NAMALWA (cell line): ENCODE measurements at regions not wholly inside any gene's neighbourhood (a gene's known extent, or its start where the extent isn't known, plus 50 kb on each side); places are given as distances from the start of the nearest gene placed in this dataset.
"Not testable (repeated sequence)": the region's sequence is repeated elsewhere in the genome, so short reads cannot be mapped to it uniquely, and the experiment has no call there.

ENCODE experiments used
- DNase-seq: peaks from one replicate; pipeline ENCODE4 v3.0.0-alpha.2; 2015; ENCODE audit warnings: low spot score

- no peak for DNase-seq
These were observed 107.0 kb upstream of the BMP2 start for GRCh38 chr20:6660441-6660840.

GRCh38 chr20:6658909-6659308 is 108.6 kb upstream of the BMP2 start:
- not testable (repeated sequence) for DNase-seq

DNA sequence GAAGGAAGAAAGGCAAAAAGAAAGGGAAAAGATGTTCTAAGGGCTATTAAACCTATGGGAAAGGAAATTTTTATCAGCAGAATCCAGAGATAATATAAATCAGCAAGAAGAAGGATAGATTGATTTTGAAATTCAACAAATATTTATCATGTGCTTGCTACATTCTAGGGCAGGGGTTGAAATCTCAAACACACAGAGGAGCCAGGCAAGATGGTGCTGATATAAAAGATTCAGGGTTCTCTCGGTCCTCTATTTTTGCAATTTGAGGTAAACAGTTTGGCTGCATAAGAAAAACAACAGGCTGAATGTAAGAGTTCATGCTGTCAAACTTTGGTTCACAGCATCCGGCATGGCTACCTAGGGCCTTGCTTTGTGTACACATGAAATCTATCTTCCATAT is 109.6 kb upstream of the BMP2 start:
- no peak for DNase-seq

DNA sequence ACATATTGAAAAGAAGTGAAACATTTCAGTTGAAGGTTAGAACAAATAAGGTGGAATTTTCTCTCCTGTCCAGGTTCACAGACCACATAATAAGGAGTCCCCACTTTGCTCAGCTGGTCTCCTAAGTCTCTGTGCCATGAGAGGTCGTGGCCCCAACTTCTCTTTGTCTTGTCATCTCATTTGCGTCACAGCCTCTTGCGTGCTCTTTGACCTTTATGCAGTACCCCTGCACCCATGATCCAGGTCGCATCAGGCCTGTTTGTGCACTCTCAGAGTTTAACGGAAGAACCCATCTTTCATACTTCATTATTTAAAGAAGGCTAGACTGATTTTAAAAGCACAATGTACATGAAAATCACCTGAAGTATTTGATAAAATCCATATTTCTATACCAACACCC is 110.4 kb upstream of the BMP2 start:
- DNase-seq: no peak

GRCh38 chr20:6654513-6655252 is 112.8 kb upstream of the BMP2 start:
- no peak for DNase-seq

DNA sequence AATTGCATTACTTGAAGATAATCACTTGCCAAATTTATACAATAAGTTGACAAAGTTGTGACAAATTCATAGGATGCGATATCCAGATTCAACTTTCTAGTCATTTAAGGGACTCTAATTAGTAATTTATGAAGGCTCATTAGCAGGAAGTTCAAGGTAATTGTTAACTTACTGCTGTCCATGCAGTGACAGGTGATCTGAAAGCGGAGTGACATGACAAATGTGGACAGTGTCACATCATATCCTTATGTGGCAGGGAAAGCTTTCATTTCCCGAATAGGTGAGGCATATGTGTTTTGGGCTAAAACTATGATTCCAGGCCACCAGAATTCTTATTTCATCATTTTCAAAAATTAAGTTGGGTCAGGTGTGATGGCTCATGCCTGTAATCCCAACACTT is 115.9 kb upstream of the BMP2 start:
- no peak for DNase-seq

DNA sequence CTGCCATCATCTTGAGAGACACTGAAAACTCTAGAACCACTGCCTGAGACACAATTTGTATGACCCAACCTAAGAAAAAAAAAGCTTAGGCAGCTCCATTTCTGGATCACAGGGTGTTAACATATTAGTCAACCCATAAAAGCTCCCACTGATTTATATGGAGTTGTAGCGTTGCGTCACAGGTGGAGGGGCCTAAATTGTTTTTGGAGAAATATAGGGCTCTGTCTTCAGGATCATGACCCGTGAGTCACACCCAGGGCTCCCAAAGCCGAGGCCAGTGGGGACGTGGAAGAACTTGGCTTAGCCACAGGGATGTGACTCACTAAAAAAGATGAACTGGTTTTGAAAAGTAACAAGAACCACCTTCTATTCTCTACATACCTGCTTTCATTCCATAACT is 116.5 kb upstream of the BMP2 start:
- no peak for DNase-seq

DNA sequence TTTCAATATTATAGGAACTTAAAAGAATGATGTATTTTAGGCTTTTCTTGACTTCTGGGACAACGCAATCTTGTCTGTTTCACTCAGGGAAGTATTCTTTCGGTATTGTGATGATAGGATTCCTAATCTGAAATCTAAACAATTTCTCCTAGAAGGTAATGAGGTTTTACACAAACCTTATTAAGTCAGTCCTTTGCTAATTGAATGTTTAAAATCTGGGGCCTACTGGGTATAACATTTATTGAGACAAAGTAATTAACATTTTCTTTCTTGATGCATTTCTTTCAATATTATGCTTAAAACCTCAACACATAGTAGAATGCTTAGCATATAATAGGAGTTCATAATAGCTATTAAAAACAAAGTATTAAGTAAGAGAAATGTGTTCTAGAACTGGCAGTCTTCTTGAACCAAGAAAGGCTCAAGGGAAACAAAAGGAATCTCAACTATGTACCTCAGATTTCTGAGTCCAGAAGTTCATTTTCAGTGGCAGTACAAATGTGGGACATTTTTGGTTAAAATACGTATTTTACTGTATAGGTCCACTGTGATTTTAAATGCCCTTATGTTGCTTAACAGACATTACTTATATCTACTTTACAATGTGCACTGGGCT is 121.4 kb upstream of the BMP2 start:
- no peak for DNase-seq

DNA sequence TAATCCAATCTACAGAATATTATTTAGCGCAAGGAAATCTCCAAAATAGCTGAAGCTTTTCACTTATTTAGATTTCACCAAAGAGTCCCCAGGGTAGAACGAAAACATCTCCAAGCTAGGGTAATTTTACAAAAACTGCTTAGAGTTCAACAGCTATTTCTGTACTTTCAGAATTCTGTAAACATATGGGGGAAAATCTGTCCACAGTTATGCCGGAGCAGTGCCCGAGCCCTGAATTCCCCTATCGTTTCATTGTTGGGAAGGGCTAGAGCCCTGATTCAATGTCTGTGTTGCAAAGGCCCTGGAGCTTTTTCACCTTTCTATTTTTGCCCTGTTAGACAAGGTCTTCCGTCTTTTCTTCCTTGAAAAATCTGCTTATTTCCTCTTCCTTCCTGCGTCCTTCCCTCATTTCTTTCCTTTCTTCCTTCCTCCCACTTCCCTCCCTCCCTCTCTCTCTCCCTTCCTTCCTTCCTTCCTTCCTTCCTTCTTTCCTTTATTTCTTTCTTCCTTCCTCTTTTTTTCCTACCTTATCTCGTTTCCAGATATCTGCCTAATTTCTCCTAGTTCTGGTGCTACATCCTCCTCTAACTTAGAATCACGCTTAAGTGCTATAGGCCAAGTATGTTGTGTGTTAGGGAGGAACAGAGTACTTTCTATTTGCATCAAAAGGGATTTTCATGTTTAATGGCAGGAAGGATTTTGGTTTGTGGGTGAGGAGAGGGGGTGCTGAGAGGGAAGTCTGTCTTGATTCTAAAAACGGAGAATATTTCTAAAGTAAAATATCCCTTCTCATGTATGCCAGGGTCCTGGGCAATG is 122.5 kb upstream of the BMP2 start:
- no peak for DNase-seq

DNA sequence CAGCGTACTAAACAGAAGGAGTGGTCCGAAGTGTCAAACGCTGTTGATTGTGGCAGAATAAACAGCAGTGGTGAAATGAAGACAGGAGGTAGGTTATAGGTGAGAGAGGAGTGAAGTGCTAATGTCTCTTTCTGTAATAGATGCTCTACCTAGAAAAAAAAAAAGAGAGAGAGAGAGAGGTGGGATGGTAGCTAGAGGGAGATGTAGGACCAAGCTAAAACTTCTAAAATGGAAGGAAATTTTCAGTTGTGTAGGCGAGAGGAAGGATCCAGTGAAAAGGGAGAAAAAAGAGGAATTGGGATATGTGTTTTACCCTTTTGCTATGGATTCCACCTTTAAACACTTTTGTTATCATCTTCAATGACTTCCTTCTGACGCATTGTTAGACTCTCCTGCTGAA is 126.5 kb upstream of the BMP2 start:
- no peak for DNase-seq

GRCh38 chr20:6637160-6637579 is 130.3 kb upstream of the BMP2 start:
- no peak for DNase-seq

- DNase-seq: peak; percentile 23
These were observed 131.0 kb upstream of the BMP2 start for GRCh38 chr20:6636209-6637159.

- DNase-seq: no peak
These were observed 132.3 kb upstream of the BMP2 start for GRCh38 chr20:6635034-6635736.

- peak; percentile 32 for DNase-seq
These were observed 135.3 kb upstream of the BMP2 start for GRCh38 chr20:6632187-6632586.

GRCh38 chr20:6630514-6630913 is 137.0 kb upstream of the BMP2 start:
- no peak for DNase-seq

DNA sequence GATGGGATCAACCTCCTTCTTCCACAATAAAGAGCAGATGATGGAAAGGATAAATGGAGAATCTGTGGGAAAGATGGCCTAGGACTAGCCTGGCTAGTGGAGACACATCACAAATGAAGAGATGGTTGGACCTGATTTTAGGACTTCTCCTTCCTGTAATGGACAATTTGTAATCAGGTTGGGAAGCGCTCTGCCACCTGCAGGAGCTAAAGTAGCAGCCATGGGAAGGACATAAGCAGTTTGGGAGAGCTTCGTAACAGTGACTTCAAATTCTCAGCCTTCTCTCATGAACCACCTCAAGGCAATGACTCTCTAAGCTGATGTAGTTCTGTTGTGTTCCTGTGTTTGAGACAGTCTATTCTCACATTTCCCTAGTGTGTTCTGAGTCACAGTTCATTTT is 137.9 kb upstream of the BMP2 start:
- DNase-seq: no peak

GRCh38 chr20:6626805-6627204 is 140.7 kb upstream of the BMP2 start:
- DNase-seq: peak; percentile 41

DNA sequence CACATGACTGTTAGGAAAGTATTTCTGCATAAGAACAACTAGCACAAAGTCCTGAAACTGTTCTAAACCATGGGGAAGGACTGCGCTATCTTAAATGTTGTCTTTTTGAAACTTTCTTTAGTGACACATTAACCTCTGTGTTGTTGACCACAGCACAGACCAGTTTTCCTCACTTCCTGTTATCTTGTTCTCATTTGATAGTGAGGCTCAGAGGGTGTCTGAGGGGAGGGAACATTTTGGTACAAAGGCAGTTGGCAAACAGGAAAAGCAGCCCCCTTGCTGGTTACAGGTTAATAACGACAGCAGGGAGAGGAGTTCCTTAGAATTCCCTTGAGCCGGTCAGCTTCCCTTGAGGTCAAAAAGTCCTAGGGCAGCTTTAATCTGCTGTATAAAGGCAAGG is 143.5 kb upstream of the BMP2 start:
- no peak for DNase-seq

DNA sequence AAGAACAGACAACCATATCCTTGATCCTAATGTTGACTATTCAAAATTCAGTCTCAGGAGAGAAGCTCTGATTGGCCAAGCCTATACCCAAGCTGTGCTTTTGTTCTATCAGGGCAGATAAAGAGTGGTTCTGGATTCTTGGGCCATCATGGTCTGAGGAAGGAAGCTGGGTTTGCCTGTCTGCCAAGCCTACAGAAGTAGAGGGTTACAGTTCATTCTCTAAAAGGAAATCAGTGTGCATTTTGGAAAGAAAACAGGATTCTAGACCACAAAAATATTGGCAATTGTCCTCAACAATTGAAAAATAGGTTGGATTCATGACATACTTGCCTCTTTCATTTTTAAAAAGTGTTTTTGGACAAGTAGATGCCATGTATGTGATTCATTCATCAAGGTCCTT is 145.4 kb upstream of the BMP2 start:
- no peak for DNase-seq

GRCh38 chr20:6618051-6618450 is 149.4 kb upstream of the BMP2 start:
- DNase-seq: no peak

GRCh38 chr20:6616421-6616820 is 151.1 kb upstream of the BMP2 start:
- no peak for DNase-seq
